IPS DF 6.9 (cell line): ENCODE measurements at regions not wholly inside any gene's neighbourhood (a gene's known extent, or its start where the extent isn't known, plus 50 kb on each side); places are given as distances from the start of the nearest gene placed in this dataset.
"Not testable (repeated sequence)": the region's sequence is repeated elsewhere in the genome, so short reads cannot be mapped to it uniquely, and the experiment has no call there.

Source experiments
- DNase-seq: peaks from one replicate; pipeline ENCODE4 v3.0.0-alpha.2; 2013; ENCODE audit warnings: low read depth, low spot score
- H3K27ac ChIP-seq: one replicate; pipeline ENCODE4 v1.5.1; 2013; ENCODE audit warnings: low read length, control low read depth
- H3K27me3 ChIP-seq: 2 replicates; pipeline ENCODE4 v1.6.1; 2013; ENCODE audit warnings: mild to moderate bottlenecking, low read length; ENCODE audit not compliant: control insufficient read depth, insufficient read depth
- H3K36me3 ChIP-seq: 2 replicates; pipeline ENCODE4 v1.6.1; 2013; ENCODE audit warnings: low read length; ENCODE audit not compliant: control insufficient read depth, insufficient read depth
- H3K4me1 ChIP-seq: 2 replicates; pipeline ENCODE4 v1.6.1; 2013; ENCODE audit warnings: low read length; ENCODE audit not compliant: control insufficient read depth, insufficient read depth
- H3K4me3 ChIP-seq: 2 replicates; pipeline ENCODE4 v1.5.1; 2013; ENCODE audit warnings: mild to moderate bottlenecking, low read length
- H3K9me3 ChIP-seq: 2 replicates; pipeline ENCODE4 v1.6.1; 2013; ENCODE audit warnings: low read length, inconsistent platforms; ENCODE audit not compliant: control insufficient read depth, insufficient read depth
- WGBS: extraction: QIAGEN DNeasy Blood & Tissue Kit; methylation state at CpG from one replicate; pipeline ENCODE4 v1.1.7; 2013; ENCODE audit warnings: mixed read lengths, missing lambda C conversion rate; ENCODE audit not compliant: insufficient read length, insufficient coverage; 5-methylcytosine and 5-hydroxymethylcytosine counted together

GRCh38 chr6:25193460-25194171 lies 85.6 kb upstream of the CARMIL1 start:
- Histone ChIP-seq H3K36me3 (no peaks in the 10 kb centered on the region), H3K27ac (no peak overlapping the region), H3K4me1 (no peaks in the 10 kb centered on the region), H3K9me3 (no peaks in the 10 kb centered on the region), H3K27me3 (no peaks in the 10 kb centered on the region), H3K4me3 (no peak overlapping the region)
- WGBS = 100% methylated on average over 1 of the region's 6 CpGs
- no peak for DNase-seq

DNA sequence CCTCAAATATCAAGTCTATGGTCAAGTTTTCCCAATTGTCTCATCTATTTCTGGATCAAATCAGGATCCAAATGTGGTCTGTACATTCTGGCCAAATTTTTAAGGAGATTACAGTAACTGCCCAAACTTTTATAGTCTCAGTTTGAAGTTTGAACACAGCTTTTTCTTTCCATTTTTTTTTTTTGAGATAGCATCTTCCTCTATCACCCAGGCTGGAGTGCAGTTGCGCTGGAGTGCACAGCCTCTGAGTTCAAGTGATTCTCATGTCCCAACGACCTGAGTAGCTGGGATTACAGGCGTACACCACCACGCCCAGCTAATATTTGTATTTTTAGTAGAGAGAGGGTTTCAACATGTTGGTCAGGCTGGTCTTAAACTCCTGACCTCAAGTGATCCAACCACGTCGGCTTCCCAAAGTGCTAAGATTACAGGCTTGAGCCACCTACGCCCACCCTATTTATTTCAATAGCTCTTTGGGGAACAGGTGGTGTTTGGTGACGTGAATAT lies 84.9 kb upstream of the CARMIL1 start:
- no peaks in the 10 kb centered on the region for H3K36me3 ChIP-seq
- H3K4me1 ChIP-seq = no peaks in the 10 kb centered on the region
- no peaks in the 10 kb centered on the region for H3K27me3 ChIP-seq
- no peaks in the 10 kb centered on the region for H3K9me3 ChIP-seq
- no peak overlapping the region for H3K4me3 ChIP-seq
- no peak overlapping the region for H3K27ac ChIP-seq
- no peak for DNase-seq
- no CpG with 5 or more reads among the region's 8 CpGs for WGBS

- DNase-seq = no peak
- Histone ChIP-seq H3K27ac (no peak overlapping the region), H3K27me3 (no peaks in the 10 kb centered on the region), H3K4me3 (no peak overlapping the region), H3K4me1 (no peaks in the 10 kb centered on the region), H3K36me3 (no peaks in the 10 kb centered on the region), H3K9me3 (no peaks in the 10 kb centered on the region)
- WGBS = no CpG with 5 or more reads among the region's 2 CpGs
These were observed 82.7 kb upstream of the CARMIL1 start for GRCh38 chr6:25196464-25196863.

DNA sequence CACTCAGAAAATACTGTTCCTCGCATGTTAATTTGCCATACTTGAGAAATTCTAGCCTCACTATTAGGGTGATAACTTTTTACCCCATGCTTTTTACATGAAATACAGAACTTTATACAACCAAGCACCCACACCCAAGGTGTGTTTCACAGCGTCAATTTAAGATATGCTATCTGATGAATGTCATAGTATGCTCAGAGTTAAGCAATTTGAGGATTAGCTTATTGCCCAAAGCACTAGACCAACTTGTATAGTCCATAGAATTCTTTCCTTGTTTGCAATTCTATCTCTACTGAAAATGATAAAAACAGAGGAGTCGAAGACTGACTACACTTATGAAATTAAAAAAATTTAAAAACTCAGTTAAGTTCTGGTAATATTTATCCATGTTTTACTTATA lies 82.1 kb upstream of the CARMIL1 start:
- Histone ChIP-seq H3K9me3 (no peaks in the 10 kb centered on the region), H3K4me3 (no peak overlapping the region), H3K36me3 (no peaks in the 10 kb centered on the region), H3K27ac (no peak overlapping the region), H3K27me3 (no peaks in the 10 kb centered on the region), H3K4me1 (no peaks in the 10 kb centered on the region)
- no CpG with 5 or more reads among the region's 3 CpGs for WGBS
- no peak for DNase-seq

DNA sequence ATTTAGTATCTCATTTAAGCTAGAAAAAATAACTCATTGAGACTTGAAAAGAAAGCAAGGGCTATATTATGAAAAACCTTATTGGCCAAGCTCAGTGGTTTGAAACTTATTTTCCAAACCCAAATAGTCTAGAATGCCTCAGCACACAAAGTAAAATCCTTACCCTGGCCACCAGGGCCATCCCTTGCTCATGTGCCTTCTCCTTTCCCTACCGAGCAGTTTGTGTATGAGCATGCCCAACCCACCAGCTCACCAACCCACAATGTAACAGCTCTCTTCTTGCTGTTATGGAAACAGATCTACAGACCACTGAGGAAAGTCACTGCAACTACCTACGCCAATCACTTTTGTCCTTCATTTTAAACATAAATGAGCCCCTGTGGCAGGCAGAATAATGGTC lies 79.6 kb upstream of the CARMIL1 start:
- DNase-seq = no peak
- Histone ChIP-seq H3K9me3 (no peaks in the 10 kb centered on the region), H3K36me3 (no peaks in the 10 kb centered on the region), H3K27me3 (no peaks in the 10 kb centered on the region), H3K27ac (no peak overlapping the region), H3K4me1 (no peaks in the 10 kb centered on the region), H3K4me3 (no peak overlapping the region)
- WGBS = no CpG with 5 or more reads among the region's 2 CpGs

DNA sequence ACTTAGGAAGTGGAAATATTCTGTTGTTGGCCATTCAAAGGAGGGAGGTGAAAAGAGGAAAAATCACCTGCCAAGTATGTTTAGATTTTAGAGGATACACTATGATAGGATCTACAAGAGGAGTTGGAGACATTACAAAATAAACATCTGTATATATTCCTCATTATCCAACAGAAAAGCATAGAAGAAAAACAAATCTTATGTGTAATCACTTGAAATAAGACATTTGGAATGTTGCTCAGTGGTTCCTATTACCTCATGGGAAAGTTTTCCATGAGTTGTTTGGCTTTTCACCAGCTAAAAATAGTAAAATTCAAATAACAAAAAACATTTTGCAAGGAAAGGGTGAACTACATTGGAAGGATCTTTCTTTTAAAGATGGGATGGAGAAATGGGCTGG lies 76.7 kb upstream of the CARMIL1 start:
- Histone ChIP-seq H3K9me3 (no peaks in the 10 kb centered on the region), H3K27ac (no peak overlapping the region), H3K36me3 (no peaks in the 10 kb centered on the region), H3K27me3 (no peaks in the 10 kb centered on the region), H3K4me3 (no peak overlapping the region), H3K4me1 (peaks cover 4% of the 10 kb centered on the region)
- no peak for DNase-seq

- H3K9me3 ChIP-seq = no peaks in the 10 kb centered on the region
- DNase-seq = no peak
- H3K4me1 ChIP-seq = peaks cover 5% of the 10 kb centered on the region
- no peaks in the 10 kb centered on the region for H3K36me3 ChIP-seq
- no peak overlapping the region for H3K27ac ChIP-seq
- H3K27me3 ChIP-seq = no peaks in the 10 kb centered on the region
- no peak overlapping the region for H3K4me3 ChIP-seq
These were observed 73.5 kb upstream of the CARMIL1 start for GRCh38 chr6:25205629-25206028.

- not testable (repeated sequence) for DNase-seq, H3K36me3 ChIP-seq, H3K4me3 ChIP-seq, H3K4me1 ChIP-seq, H3K27me3 ChIP-seq, H3K9me3 ChIP-seq, H3K27ac ChIP-seq
- WGBS = no CpG with 5 or more reads among the region's 5 CpGs
These were observed 71.6 kb upstream of the CARMIL1 start for GRCh38 chr6:25207453-25208155.

- H3K27ac ChIP-seq = no peak overlapping the region
- WGBS = no CpG with 5 or more reads among the region's 7 CpGs
- H3K4me1 ChIP-seq = no peaks in the 10 kb centered on the region
- H3K9me3 ChIP-seq = no peaks in the 10 kb centered on the region
- H3K4me3 ChIP-seq = no peak overlapping the region
- H3K36me3 ChIP-seq = no peaks in the 10 kb centered on the region
- no peak for DNase-seq
- H3K27me3 ChIP-seq = no peaks in the 10 kb centered on the region
These were observed 63.3 kb upstream of the CARMIL1 start for GRCh38 chr6:25215881-25216280.

DNA sequence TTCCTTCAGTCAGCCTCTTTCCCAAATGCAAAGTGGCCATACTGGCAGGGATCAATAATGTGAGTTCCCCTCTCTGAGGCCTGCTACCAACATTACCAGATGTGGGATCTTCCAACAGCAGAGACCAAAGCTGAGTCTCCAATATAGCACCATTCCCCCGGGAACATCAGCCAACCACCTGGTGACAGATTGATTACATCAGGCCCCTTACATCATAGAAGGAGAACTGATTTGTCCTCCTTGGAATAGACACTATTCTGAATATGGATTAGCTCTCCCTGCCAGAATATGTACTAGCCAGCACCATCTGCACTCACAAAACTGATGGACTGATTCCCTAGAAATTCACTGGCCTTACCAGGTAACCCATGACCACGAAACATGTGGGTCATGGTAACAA lies 61.9 kb upstream of the CARMIL1 start:
- Histone ChIP-seq H3K9me3 (no peaks in the 10 kb centered on the region), H3K36me3 (no peaks in the 10 kb centered on the region), H3K27me3 (no peaks in the 10 kb centered on the region), H3K4me1 (no peaks in the 10 kb centered on the region), H3K4me3 (no peak overlapping the region), H3K27ac (no peak overlapping the region)
- DNase-seq = no peak
- WGBS = no CpG with 5 or more reads among the region's 2 CpGs

GRCh38 chr6:25217829-25218228 lies 61.3 kb upstream of the CARMIL1 start:
- no CpG with 5 or more reads among the region's 3 CpGs for WGBS
- H3K9me3 ChIP-seq = no peaks in the 10 kb centered on the region
- H3K36me3 ChIP-seq = no peaks in the 10 kb centered on the region
- H3K27me3 ChIP-seq = no peaks in the 10 kb centered on the region
- H3K27ac ChIP-seq = no peak overlapping the region
- no peak overlapping the region for H3K4me3 ChIP-seq
- no peak for DNase-seq
- no peaks in the 10 kb centered on the region for H3K4me1 ChIP-seq
